GM19239 (cell line): ENCODE measurements at regions not wholly inside any gene's neighbourhood (a gene's known extent, or its start where the extent isn't known, plus 50 kb on each side); places are given as distances from the start of the nearest gene placed in this dataset.
"Not testable (repeated sequence)": the region's sequence is repeated elsewhere in the genome, so short reads cannot be mapped to it uniquely, and the experiment has no call there.

ENCODE experiments used
- DNase-seq: peaks from one replicate; pipeline ENCODE4 v3.0.0; 2011; ENCODE audit warnings: low spot score; ENCODE audit not compliant: insufficient read length
- FAIRE-seq: peaks from 2 replicates; lab custom pipeline; 2011; peaks lifted over from hg19 to GRCh38; lab: Jason Lieb, UNC

DNA sequence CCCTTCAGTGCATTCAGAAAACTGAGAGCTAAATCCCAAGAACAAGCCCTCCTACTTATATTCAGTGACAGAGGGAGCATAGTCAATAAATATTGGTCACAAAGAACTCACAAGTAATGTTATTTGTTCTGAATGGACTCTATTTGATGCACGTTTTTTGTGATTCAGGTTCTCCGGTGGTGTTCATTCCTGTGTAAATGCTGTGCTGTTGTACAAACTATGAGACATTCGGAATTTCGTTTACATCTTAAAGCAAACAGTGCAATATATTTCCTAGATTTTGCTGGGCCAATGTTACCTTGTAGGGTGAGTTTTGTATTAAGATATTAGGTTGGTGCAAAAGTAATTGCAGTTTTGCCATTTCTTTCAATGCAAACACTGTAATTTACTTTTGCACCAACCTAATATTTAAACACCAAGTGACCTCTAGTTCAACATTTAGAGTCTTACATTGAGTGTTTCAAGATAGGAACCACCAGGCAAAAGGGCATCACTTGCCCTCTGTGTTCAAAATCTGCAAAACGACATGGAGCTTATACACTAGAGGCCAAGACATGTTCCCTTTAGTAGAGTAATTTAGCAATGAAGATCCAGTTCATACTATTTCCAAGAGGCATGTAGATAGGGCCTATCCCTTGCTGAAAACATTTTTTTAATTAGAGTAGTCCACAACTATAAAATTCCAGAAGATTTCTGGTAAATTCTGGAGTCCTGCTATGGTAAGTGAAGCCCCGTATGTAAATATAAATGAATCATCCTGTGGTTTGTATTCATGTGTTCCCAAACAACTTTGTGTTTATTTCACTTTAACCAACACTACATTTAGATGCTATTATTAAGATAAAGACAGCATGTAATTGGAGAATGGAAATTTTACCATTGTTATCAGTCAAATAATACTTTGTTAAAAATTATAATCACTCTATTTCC lies 444.0 kb upstream of the PTGER4 start:
- FAIRE-seq (no peak), DNase-seq (no peak)

GRCh38 chr5:40233268-40233667 lies 446.4 kb upstream of the PTGER4 start:
- FAIRE-seq: no peak
- no peak for DNase-seq

GRCh38 chr5:40227931-40228330 lies 451.8 kb upstream of the PTGER4 start:
- DNase-seq: no peak
- no peak for FAIRE-seq

DNA sequence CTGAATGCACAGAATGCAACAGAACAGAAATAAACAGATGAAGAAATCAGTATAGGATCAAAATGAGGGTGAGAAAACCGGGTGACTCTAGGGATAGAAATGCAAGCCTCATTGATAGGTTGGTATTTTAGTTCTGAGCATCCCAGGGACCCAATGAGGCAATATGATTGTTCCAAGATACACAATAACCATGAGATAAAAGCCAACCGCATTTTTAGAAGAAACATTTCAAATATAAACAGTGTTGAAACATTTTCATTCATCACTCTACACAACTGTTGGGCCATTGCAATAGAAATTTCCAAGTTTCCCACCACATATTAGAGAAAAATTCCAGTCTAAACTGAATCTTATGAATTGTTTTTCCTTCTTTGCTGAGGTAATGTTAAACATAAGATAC lies 452.3 kb upstream of the PTGER4 start:
- DNase-seq (no peak), FAIRE-seq (no peak)

DNA sequence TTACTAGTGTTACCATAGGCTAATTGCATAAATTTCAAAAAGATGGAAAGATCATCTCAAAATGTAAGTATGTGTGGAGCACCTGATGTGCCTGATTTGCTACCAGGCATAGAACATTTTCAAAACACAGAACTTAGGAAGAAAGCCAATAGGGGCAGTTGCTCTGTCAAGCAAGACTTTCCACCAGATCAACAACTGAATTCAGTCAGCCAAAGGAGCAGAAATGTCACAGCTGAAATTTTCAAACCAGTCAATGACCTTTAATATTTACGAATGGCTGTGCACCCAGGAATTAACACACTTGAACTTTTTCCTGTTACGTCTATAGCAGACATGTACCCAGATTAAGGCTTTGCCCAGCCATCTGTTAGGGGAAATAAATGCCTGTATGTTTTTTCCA lies 452.8 kb upstream of the PTGER4 start:
- FAIRE-seq (no peak), DNase-seq (no peak)

- not testable (repeated sequence) for DNase-seq, FAIRE-seq
These were observed 454.6 kb upstream of the PTGER4 start for GRCh38 chr5:40225147-40225546.

- no peak for FAIRE-seq
- DNase-seq: no peak
These were observed 455.3 kb upstream of the PTGER4 start for GRCh38 chr5:40224421-40224820.

DNA sequence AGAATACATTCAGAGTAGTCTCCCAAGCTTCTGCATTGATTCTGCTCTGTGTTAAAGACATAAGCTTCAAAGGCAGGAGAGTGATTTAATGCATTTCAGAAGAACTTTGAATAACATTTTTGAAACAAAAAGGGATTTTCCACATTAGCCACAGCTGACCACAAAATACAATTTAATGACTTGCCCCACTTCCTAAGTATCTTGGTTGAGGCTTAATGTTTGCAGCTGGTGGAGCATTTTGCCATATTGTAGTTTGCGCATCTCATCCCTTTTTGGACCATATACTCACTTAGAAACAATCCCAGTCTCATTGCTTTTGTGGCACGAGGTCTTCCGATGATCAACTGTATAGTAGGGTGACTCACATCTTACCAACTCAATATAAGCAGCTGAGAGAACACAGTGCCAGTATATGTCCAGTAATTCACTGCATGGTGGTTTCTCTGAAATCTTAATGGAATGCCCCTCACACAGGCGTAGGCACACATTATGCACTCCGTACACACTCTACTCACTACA lies 455.8 kb upstream of the PTGER4 start:
- DNase-seq (no peak), FAIRE-seq (no peak)

DNA sequence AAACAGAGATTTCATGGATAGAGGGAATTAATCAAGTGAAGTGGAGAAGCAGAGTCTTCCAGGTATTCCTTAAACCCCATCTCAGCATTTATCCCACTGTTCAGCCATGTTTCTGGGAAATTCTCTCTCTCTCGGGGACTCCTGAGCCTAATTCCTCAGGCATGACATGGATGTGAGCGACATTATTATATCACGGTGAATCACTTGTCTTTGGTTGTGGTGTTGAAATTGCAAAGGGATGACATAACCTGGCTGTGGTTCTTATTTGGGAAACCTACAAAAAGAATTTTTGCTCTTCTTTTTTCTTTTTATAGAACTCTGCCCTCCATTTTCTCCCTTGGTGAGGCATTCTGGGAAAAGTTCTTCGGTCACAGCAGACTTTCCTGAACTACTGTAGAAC lies 457.9 kb upstream of the PTGER4 start:
- FAIRE-seq: no peak
- DNase-seq: no peak

- no peak for DNase-seq
- FAIRE-seq: no peak
These were observed 458.5 kb upstream of the PTGER4 start for GRCh38 chr5:40221255-40221654.

- DNase-seq (no peak), FAIRE-seq (no peak)
These were observed 459.5 kb upstream of the PTGER4 start for GRCh38 chr5:40220260-40220659.

DNA sequence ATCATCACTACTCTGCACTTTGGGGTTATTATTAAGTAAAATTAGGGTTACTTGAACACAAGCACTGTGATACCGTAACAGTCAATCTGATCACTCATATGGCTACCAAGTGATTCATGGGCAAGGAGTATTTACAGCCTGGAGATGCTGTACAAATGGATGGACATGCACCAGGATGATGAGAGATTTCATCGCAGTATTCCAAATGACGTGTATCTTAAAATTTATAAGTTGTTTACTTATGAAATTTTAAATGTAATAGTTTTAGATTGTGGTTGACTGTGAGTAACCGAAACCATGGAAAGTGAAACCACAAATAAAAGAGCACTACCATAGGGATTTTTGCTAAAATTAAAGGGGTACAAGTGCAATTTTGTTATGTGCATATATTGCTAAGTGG lies 462.2 kb upstream of the PTGER4 start:
- no peak for FAIRE-seq
- DNase-seq: no peak

DNA sequence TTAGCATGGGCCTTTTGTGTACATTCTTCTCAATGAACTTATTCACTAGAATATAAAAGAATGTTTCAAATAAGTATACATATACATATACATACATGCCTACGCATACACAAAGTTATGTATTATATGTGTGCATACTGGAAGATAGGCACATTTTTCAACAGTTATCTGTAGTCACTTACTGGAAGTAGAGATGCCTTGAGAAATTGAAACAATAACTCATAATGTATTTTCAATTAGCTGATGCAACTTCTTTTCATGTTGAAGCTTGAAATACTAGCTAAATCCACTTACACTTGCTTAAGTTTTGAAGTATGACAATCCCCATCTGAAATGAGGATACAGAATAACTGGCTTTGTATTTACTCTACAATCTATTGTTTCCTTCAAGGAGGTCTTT lies 469.0 kb upstream of the PTGER4 start:
- no peak for FAIRE-seq
- no peak for DNase-seq

GRCh38 chr5:40206030-40206429 lies 473.7 kb upstream of the PTGER4 start:
- no peak for DNase-seq
- no peak for FAIRE-seq

- no peak for FAIRE-seq
- no peak for DNase-seq
These were observed 475.6 kb upstream of the PTGER4 start for GRCh38 chr5:40204144-40204543.

GRCh38 chr5:40202814-40203440 lies 476.8 kb upstream of the PTGER4 start:
- no peak for FAIRE-seq
- no peak for DNase-seq

- no peak for DNase-seq
- FAIRE-seq: no peak
These were observed 481.0 kb upstream of the PTGER4 start for GRCh38 chr5:40198736-40199135.

- FAIRE-seq, DNase-seq: not testable (repeated sequence)
These were observed 484.1 kb upstream of the PTGER4 start for GRCh38 chr5:40195574-40195973.

DNA sequence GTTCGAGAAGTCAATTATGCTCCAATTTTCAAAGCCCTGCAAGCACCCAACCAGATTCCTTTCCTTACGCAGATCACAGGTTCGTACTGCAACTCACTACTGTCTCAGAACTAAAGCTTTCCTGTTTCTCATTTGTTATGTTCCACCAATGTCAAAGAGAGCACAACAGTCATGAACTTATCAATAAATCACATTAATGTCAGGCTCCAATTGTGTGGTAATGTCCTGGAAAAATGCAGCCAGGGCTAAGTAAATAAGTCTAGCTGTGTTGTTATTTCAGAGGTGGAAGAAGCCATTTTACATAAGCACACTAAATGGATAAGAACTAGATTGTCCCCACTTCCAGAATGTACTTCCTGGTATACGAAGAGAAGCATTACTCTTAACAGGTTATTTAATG lies 488.6 kb upstream of the PTGER4 start:
- DNase-seq (no peak), FAIRE-seq (no peak)

GRCh38 chr5:40172721-40173120 lies 507.0 kb upstream of the PTGER4 start:
- FAIRE-seq: no peak
- no peak for DNase-seq

DNA sequence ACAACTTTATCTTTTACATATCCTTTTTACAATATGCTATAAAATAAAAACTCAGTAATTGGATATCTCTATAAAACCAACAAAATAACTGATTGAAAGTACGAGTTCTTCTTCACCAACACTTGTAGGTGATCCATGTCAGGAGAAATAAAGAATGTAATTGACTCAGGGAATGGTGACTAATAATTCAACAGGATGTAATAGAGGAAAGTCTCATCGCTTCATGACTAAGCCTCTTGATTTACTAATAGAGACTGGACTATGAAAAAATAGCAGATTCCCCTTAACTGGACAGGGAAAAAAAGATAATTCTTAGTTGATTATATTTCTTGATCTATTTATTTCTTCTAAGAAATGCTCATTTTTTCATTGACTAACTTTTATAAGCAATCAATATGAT lies 507.7 kb upstream of the PTGER4 start:
- no peak for FAIRE-seq
- no peak for DNase-seq
